ENCODE measurements at regions not wholly inside any gene's neighbourhood (a gene's known extent, or its start where the extent isn't known, plus 50 kb on each side); places are given as distances from the start of the nearest gene placed in this dataset.
"Not testable (repeated sequence)": the region's sequence is repeated elsewhere in the genome, so short reads cannot be mapped to it uniquely, and the experiment has no call there.

- DNase-seq: no peak
Observed at GRCh38 chr6:68007717-68008116, 627.4 kb upstream of the ADGRB3 start.

- DNase-seq: no peak
Observed at GRCh38 chr6:67986694-67987232, 648.3 kb upstream of the ADGRB3 start.

GRCh38 chr6:67976486-67976885 is 658.6 kb upstream of the ADGRB3 start:
- no peak for DNase-seq

- no peak for DNase-seq
Observed at GRCh38 chr6:67974931-67975330, 660.2 kb upstream of the ADGRB3 start.

- DNase-seq: no peak
Observed at GRCh38 chr6:67971812-67972211, 663.3 kb upstream of the ADGRB3 start.

- DNase-seq: no peak
Observed at GRCh38 chr6:67966830-67967229, 668.3 kb upstream of the ADGRB3 start.

GRCh38 chr6:67956352-67956751 is 678.7 kb upstream of the ADGRB3 start:
- DNase-seq: no peak

GRCh38 chr6:67952948-67953347 is 682.1 kb upstream of the ADGRB3 start:
- no peak for DNase-seq

GRCh38 chr6:67952121-67952520 is 683.0 kb upstream of the ADGRB3 start:
- no peak for DNase-seq

- DNase-seq: not testable (repeated sequence)
Observed at GRCh38 chr6:67947762-67948161, 687.3 kb upstream of the ADGRB3 start.

GRCh38 chr6:67935976-67936477 is 699.1 kb upstream of the ADGRB3 start:
- no peak for DNase-seq

GRCh38 chr6:67933278-67933677 is 701.8 kb upstream of the ADGRB3 start:
- DNase-seq: no peak

GRCh38 chr6:67922588-67922987 is 712.5 kb upstream of the ADGRB3 start:
- not testable (repeated sequence) for DNase-seq

GRCh38 chr6:67920040-67920439 is 715.0 kb upstream of the ADGRB3 start:
- not testable (repeated sequence) for DNase-seq

- no peak for DNase-seq
Observed at GRCh38 chr6:67916399-67916798, 718.7 kb upstream of the ADGRB3 start.

- no peak for DNase-seq
Observed at GRCh38 chr6:67914419-67914818, 720.7 kb upstream of the ADGRB3 start.

- DNase-seq: no peak
Observed at GRCh38 chr6:67909354-67909753, 725.7 kb upstream of the ADGRB3 start.

- no peak for DNase-seq
Observed at GRCh38 chr6:67908379-67908778, 726.7 kb upstream of the ADGRB3 start.

GRCh38 chr6:67904735-67905134 is 730.3 kb upstream of the ADGRB3 start:
- not testable (repeated sequence) for DNase-seq

- no peak for DNase-seq
Observed at GRCh38 chr6:67898875-67899274, 736.2 kb upstream of the ADGRB3 start.

- no peak for DNase-seq
Observed at GRCh38 chr6:67897998-67898607, 737.0 kb upstream of the ADGRB3 start.

GRCh38 chr6:67896476-67896875 is 738.6 kb upstream of the ADGRB3 start:
- DNase-seq: no peak

GRCh38 chr6:67889682-67889995 is 745.4 kb upstream of the ADGRB3 start:
- DNase-seq: no peak

- DNase-seq: no peak
Observed at GRCh38 chr6:67888886-67889681, 746.0 kb upstream of the ADGRB3 start.
